ENCODE measurements at regions not wholly inside any gene's neighbourhood (a gene's known extent, or its start where the extent isn't known, plus 50 kb on each side); places are given as distances from the start of the nearest gene placed in this dataset.

- Histone ChIP-seq H3K4me3 (replicated peaks in 1 of 3; ENCODE audit: insufficient read depth in 1 of 3, low read depth in 1 of 3, low read length in 3 of 3) (no peak overlapping the region), H2AFZ (ENCODE audit: low read depth, low read length) (no peak overlapping the region), H3K36me3 (ENCODE audit: control insufficient read depth in 2 of 2, extremely low read depth in 1 of 2, insufficient read depth in 2 of 2, low read length in 2 of 2) (no peaks in the 10 kb centered on the region), H4K20me1 (replicated peaks; ENCODE audit: control insufficient read depth, extremely low read depth, insufficient read depth, low read length) (no peaks in the 10 kb centered on the region), H3K27me3 (ENCODE audit: control insufficient read depth in 2 of 2, insufficient read depth in 2 of 2, low read length in 2 of 2) (no peaks in the 10 kb centered on the region), H3K79me2 (ENCODE audit: control insufficient read depth, insufficient read depth, low read length) (no peaks in the 10 kb centered on the region), H3K9ac (replicated peaks; ENCODE audit: extremely low read depth, insufficient read depth, low read length) (no peak overlapping the region), H3K9me3 (replicated peaks; ENCODE audit: control insufficient read depth, insufficient read depth, low read length) (no peaks in the 10 kb centered on the region), H3K4me2 (ENCODE audit: insufficient read depth, low read length) (no peak overlapping the region), H3K9me1 (replicated peaks; ENCODE audit: control insufficient read depth, extremely low read depth, insufficient read depth, low read length) (no peaks in the 10 kb centered on the region), H3K27ac (ENCODE audit: insufficient read depth, low read depth, low read length) (no peak overlapping the region), H3K4me1 (ENCODE audit: control insufficient read depth, extremely low read depth, insufficient read depth, low read length) (no peaks in the 10 kb centered on the region)
- DNase-seq (ENCODE audit: low read depth, low spot score), result no peak
- dilution Hi-C loops (cut with MboI; ENCODE audit: extremely low pct_ligation_motif_present, low sequenced_read_pairs) (no loop called here), intact Hi-C loops (cut with micrococcal nuclease) (no loop called here)
- POLR2A ChIA-PET, result no interaction called here
- BruUV-seq (replicated peaks), result no TSS peak
- TF ChIP-seq POLR2AphosphoS5 (IDR thresholded peaks at IDR 0.05; ENCODE audit: insufficient read depth, low read depth, low read length) (no peak), JUN (IDR thresholded peaks at IDR 0.05; ENCODE audit: borderline replicate concordance, insufficient read depth, insufficient read length, low read depth) (no peak), MAX (IDR thresholded peaks at IDR 0.05; ENCODE audit: insufficient read depth, insufficient read length) (no peak), EZH2 (IDR thresholded peaks at IDR 0.05; ENCODE audit: borderline replicate concordance, low read depth, low read length, severe bottlenecking) (no peak), POLR2A (IDR thresholded peaks at IDR 0.05; ENCODE audit: low read depth, low read length) (no peak), FOS (IDR thresholded peaks at IDR 0.05; ENCODE audit: borderline replicate concordance, insufficient read depth, low read length) (no peak), MYC (IDR thresholded peaks at IDR 0.05; ENCODE audit: low read depth, low read length) (no peak), GATA2 (IDR thresholded peaks at IDR 0.05; ENCODE audit: insufficient read depth, insufficient read length, low read depth, low read length) (no peak)
- TF ChIP-seq, protein P1, sequence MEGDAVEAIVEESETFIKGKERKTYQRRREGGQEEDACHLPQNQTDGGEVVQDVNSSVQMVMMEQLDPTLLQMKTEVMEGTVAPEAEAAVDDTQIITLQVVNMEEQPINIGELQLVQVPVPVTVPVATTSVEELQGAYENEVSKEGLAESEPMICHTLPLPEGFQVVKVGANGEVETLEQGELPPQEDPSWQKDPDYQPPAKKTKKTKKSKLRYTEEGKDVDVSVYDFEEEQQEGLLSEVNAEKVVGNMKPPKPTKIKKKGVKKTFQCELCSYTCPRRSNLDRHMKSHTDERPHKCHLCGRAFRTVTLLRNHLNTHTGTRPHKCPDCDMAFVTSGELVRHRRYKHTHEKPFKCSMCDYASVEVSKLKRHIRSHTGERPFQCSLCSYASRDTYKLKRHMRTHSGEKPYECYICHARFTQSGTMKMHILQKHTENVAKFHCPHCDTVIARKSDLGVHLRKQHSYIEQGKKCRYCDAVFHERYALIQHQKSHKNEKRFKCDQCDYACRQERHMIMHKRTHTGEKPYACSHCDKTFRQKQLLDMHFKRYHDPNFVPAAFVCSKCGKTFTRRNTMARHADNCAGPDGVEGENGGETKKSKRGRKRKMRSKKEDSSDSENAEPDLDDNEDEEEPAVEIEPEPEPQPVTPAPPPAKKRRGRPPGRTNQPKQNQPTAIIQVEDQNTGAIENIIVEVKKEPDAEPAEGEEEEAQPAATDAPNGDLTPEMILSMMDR (IDR thresholded peaks at IDR 0.05; ENCODE audit: extremely low read depth in 1 of 2, insufficient read depth in 1 of 2, low read depth in 1 of 2, low read length in 2 of 2), result no peak
- CTCF ChIA-PET, result no interaction called here
- no peak for FAIRE-seq
Observed at GRCh38 chr10:36457751-36458150, 667.6 kb upstream of the ANKRD30A start.

Data from endothelial cell of umbilical vein (primary cell).